Tibial nerve (tissue), 4 donors: ENCODE measurements at regions not wholly inside any gene's neighbourhood (a gene's known extent, or its start where the extent isn't known, plus 50 kb on each side); places are given as distances from the start of the nearest gene placed in this dataset.

Experiments
- CTCF ChIP-seq, 5 experiments: fragments of 200-600 bp in 3 of 5; fragments of 450-650 bp in 2 of 5; sonication (generic) in 3 of 5; IDR thresholded peaks; one replicate each; pipeline ENCODE4 v1.5.1; 2016 to 2019; ENCODE audit warnings: antibody characterized with exemption in 5 of 5, mild to moderate bottlenecking in 3 of 5, moderate library complexity in 2 of 5
- EP300 ChIP-seq, 2 donors: sonication (generic); formaldehyde crosslinking; IDR thresholded peaks; one replicate each; pipeline ENCODE4 v1.6.1; 2017; ENCODE audit warnings: antibody characterized with exemption in 2 of 2, mild to moderate bottlenecking in 1 of 2
- POLR2A ChIP-seq, 2 donors: fragments of 450-650 bp; IDR thresholded peaks; one replicate each; pipeline ENCODE4 v1.6.1; 2017; ENCODE audit warnings: antibody characterized with exemption in 2 of 2, mild to moderate bottlenecking in 2 of 2, moderate library complexity in 2 of 2

GRCh38 chr14:34005901-34006300 lies 55.0 kb upstream of the EGLN3 start:
- no peak for TF ChIP-seq EP300 (IDR thresholded peaks at IDR 0.05)
- no peak for TF ChIP-seq CTCF (IDR thresholded peaks at IDR 0.05)
- TF ChIP-seq POLR2A (IDR thresholded peaks at IDR 0.05) = no peak
